Activated T-helper 1 cell treated with anti-CD3 and anti-CD28 coated beads, Interleukin-2, amount 50 U/mL, for 16 hours (primary cell): ENCODE measurements at regions not wholly inside any gene's neighbourhood (a gene's known extent, or its start where the extent isn't known, plus 50 kb on each side); places are given as distances from the start of the nearest gene placed in this dataset.

Source experiments
- DNase-seq, 2 donors: peaks; one replicate each; pipeline ENCODE4 v3.0.0-alpha.2; 2020; ENCODE audit warnings: low read depth in 1 of 2, low spot score in 1 of 2

DNA sequence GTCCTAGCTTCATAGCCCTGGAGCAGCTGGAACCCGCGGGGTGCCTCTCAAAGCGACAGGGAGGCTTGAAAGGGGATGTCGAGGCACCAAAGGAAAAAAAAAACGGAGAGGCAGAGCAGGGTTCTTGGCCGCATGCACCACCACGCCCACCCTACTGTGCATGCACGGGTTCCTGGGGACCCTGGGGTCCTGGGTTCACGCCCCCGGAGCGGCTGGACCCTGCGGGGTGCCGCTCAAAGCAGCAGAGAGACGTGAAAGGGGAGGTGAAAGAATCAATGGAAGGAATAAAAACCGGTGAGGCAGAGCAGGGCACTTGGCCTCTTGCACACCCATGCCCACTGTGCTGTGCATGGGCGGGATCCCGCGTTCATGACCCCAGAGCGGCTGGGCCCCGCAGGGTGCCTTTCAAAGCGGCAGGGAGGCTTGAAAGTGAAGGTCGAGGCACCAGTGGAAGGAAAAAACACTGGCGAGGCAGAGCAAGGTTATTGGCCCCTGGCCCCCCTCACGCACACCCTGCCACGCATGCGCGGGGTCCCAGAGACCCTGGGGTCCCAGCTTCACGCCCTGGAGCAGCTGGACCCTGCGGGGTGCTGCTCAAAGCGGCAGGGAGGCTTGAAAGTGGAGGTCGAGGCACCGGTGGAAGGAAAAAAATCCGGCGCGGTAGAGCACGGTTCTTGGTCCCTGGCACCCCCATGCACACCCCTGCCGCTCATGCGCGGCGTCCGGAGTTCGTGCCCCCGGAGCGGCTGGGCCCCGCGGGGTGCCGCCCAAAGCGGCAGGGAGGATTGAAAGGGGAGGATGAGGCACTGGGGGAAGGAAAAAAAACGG is 318.5 kb downstream of the ALG10 start:
- no peak for DNase-seq

DNA sequence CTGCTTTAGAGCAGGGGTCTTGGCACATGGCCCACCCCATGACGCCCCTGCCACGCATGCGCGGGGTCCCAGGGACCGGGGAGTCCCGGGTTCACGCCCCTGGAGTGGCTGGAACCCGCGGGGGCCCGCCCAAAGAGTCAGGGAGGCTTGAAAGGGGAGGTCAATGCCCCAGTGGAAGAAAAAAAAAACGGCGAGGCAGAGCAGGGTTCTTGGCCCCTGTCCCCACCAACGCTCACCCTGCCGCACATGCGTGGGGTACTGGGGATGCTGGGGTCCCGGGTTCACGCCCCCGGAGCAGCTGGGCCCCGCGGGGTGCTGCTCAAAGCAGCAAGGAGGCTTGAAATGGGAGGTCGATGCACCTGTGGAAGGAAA is 319.1 kb downstream of the ALG10 start:
- DNase-seq, result no peak

DNA sequence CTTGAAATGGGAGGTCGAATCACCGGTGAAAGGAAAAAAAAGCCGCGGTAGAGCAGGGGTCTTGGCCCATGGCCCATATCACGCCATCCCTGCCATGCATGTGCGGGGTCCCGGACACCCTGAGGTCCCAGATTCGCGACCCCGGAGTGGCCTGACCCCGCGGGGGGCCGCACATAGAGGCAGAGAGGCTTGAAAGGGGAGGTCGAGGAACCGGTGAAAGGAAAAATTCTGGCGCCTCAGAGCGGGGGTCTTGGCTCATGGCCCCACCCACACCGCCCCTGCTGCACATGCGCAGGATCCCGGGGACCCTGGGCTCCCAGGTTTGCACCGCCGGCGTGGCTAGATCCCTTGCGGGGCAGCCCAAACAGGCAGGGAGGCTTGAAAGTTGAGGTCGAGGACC is 319.8 kb downstream of the ALG10 start:
- DNase-seq, result no peak

DNA sequence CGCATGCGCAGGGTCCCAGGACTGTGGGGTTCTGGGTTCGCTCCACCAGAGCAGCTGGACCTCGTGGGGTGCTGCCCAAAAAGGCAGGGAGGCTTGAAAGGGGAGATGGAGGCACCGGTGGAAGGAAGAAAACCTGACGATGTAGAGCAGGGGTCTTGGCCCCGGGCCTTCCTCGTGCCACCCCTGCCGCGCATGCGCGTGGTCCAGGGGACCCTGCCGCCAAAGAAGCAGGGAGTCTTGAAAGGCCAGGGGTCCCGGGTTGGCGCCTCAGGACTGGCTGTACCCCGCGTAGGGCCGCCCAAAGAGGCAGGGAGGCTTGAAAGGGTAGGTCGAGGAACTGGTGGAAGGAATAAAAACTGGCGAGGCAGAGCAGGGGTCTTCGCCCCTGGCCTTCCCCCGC is 321.0 kb downstream of the ALG10 start:
- no peak for DNase-seq

DNA sequence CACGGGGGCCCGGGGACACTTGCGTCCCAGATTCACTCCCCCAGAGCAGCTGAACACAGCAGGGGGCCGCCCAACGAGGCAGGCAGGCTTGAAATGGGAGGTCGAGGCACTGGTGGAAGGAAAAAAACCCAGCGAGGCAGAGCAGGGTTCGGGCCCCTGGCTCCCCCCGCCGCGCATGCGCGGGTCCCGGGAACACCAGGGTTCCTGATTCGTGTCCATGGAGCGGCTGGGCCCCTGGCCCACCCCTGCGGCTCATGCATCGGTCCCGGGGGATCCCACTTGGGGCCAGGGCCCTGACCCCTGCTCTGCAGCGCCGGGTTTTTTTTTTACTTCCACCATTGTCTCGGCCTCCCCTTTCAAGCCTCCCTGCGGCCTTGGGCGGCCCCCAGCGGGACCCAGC is 321.5 kb downstream of the ALG10 start:
- DNase-seq, result no peak

DNA sequence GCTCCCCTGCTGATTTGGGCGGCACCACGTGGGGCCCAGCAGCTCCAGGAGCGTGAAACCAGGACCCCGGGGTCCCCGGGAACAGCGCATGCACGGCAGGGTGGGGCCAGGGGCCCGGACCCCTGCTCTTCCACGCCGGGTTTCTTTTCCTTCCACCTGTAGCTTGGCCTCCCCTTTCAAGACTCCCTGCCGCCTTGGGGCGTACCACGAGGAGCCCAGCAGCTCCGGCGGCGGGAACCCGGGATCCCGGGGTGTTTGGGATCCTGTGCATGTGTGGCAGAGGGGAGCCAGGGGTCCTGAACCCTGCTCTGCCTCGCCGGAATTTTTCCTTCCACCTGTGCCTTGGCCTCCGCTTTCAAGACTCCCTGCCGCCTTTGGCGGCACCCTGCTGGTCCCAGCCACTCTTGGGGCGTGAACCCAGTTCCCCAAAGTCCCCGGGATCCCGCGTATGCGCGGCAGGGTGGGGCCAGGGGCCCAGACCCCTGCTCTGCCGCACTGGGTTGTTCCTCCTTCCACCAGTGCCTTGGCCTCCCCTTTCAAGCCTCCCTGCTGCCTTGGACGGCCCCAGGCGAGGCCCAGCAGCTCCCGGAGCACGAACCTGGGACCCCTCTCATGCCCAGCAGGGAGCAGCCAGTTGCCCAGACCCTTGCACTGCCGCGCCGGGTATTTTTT is 322.7 kb downstream of the ALG10 start:
- DNase-seq, result no peak

DNA sequence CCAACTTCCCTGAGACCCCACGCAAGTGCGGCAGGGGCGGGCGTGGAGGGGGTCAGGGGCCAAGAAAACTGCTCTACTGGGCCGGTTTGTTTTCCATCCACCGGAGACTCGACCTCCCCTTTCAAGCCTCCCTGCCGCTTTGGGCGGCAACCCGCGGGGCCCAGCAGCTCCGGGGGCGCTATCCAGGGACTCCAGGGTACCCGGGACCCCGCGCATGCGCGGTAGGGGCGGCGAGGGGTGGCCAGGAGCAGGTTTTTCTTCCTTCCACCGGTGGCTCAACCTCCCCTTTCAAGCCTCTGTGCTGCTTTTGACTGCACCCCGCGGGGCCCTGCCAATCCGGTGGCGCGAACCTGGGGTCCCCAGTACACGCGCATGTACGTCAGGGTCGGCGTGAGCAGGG is 323.5 kb downstream of the ALG10 start:
- no peak for DNase-seq

DNA sequence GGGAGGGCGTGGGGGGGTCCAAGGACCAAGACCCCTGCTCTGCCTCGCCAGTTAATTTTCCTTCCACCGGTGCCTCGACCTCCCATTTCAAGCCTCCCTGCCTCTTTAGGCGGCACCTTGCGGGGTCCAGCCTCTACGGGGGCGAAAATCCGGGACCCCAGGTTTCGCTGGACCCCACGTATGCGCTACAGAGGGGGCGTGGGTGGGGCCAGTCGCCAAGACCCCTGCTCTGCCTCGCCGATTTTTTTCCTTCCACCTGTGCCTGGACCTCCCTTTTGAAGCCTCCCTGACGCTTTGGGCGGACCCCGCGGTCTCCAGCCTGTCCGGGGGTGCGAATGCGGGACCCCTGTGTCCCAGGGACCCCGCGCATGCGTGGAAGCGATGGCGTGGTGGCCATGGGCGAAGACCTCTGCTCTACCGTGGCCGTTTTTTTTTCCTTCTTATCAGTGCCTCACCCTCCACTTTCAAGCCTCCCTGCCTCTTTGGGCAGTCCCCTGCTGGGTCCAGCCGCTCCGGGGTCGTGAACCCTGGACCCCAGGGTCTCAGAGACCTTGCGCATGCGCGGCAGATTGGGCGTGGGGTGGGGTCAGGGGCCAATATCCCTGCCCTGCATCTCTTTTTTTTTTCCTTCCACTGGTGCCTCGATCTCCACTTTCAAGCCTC is 324.2 kb downstream of the ALG10 start:
- no peak for DNase-seq

DNA sequence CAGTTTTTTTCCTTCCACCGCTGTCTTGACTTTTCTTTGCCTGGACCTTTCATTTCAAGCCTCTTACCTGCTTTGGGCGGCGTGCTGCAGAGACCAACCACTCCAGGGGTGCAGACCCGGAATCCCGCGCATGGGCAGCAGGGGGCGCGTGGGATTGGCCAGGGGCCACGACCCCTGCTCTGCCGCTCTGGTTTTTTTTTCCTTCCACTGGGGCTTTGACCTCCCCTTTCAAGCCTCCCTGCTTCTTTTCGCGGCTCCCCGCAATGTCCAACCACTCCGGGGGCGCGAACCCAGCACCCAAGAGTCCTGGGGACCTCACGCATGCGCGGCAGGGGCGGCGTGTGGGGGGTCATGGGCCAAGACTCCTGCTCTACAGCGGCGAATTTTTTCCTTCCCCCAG is 325.1 kb downstream of the ALG10 start:
- no peak for DNase-seq

DNA sequence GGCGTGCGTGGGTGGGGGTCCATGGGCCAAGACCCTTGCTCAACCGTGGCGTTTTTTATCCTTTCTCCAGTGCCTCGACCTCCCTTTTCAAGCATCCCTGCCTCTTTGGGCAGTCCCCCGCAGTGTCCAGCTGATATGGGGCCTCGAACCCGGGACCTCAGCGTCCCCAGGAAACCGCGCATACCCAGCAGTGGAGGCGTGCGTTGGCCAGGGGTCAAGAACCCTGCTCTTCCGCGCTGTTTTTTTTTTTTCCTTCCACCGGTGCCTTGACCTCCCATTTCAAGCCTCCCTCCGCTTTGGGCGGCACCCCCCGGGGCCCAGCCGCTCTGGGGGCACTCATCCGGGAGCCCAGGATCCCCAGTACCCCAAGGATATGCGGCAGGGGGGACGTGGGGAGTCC is 325.8 kb downstream of the ALG10 start:
- no peak for DNase-seq

DNA sequence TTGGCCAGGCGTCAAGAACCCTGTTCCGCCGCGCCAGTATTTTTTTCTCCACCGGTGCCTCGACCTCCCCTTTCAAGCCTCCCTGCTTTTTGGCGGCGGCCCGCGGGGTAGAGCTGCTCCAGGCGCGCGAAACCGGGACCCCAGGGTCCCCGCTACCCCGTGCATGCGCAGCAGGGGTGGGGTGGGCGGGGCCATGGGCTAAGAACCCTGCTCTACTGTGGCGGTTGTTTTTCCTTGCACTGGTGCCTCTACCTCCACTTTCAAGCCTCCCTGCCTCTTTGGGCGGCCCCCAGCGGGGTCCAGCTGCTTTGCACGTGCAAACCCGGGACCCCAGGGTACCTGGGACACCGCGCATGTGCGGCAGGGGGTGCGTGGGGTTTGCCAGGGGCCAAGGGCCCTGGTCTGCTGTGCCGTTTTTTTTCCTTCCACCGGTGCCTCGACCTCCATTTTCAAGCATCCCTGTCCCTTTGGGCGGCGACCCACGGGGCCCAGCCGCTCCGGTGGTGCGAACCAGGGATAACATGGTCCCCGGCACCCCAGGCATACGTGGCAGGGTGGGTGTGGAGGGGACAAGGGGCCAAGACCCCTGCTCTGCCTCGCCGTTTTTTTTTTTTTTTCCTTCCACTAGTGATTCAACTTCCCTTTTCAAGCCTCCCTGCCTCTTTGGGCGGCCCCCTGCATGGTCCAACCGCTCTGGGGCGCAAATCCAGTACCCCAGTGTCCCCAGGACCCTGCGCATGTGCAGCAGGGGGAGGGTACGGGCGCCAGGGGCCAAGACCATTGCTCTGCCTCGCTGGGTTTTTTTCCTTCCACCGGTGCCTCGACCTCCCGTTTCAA is 326.8 kb downstream of the ALG10 start:
- no peak for DNase-seq

DNA sequence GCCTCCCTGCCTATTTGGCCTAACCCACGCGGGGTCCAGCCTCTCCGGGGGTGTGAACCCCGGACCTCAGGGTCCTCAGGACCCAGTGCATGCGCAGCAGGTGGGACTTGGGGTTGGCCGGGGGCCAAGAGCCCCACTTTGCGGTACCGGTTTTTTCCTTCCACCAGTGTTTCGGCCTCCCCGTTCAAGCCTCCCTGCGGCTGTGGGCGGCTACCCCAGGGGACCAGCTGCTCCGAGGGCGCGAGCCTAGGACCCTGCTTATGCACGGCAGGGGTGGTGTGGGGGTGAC is 327.3 kb downstream of the ALG10 start:
- no peak for DNase-seq

DNA sequence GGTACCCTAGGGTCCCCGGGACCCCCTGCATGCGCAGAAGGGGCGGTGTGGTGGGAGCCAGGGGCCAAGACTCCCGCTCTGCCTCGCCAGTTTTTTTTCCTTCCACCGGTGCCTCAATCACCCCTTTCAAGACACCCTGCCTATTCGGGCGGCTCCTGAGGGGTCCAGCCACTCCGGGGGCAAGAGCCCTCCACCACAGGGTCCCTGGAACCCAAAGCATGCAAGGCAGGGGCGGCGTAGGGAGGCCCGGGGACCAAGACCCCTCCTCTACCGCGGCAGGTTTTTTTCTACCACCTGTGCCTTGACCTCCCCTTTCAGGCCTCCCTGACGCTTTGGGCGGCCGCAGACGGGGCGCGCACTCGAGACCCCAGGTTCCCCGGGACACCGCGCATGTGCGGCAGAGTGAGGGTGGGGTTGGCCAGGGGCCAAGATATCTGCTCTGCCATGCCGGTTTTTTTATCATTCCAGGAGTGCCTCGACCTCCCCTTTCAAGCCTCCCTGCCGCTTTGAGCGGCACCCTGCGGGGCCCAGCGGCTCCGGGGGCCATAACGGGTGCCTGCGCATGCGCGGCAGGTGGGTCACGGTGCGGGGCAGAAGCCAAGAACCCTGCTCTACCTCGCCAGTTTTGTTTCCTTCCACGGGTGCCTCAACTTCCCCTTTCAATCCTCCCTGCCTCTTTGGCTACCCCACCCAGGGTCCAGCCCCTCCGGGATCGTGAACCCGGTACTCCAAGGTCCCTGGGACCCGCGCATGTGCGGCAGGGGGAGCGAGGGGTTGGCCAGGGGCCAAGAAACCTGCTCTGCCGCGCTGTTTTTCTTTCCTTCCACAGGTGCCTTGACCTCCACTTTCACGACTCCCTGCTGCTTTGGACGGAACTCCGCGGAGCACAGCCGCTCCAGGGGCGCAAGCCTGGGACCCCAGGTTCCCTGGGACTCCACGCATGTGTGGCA is 328.1 kb downstream of the ALG10 start:
- DNase-seq, result no peak

DNA sequence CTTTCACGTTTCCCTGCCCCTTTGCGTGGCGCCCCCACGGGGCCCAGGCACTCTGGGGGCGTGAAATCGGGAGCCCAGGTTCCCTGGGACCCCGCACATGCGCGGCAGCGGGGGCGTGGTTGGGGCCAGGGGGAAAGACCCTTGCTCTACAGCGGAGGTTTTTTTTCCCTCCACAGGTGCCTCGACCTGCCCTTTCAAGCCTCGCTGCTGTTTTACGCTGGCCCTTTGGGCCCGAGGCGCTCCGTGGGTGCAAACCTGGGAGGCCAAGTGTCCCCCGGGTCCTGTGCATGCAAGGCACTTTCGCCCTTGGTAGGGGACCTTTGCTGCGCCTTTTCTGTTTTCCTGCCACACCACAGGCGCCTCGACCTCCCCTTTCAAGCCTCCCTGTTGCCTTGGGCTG is 329.8 kb downstream of the ALG10 start:
- DNase-seq, result no peak

DNA sequence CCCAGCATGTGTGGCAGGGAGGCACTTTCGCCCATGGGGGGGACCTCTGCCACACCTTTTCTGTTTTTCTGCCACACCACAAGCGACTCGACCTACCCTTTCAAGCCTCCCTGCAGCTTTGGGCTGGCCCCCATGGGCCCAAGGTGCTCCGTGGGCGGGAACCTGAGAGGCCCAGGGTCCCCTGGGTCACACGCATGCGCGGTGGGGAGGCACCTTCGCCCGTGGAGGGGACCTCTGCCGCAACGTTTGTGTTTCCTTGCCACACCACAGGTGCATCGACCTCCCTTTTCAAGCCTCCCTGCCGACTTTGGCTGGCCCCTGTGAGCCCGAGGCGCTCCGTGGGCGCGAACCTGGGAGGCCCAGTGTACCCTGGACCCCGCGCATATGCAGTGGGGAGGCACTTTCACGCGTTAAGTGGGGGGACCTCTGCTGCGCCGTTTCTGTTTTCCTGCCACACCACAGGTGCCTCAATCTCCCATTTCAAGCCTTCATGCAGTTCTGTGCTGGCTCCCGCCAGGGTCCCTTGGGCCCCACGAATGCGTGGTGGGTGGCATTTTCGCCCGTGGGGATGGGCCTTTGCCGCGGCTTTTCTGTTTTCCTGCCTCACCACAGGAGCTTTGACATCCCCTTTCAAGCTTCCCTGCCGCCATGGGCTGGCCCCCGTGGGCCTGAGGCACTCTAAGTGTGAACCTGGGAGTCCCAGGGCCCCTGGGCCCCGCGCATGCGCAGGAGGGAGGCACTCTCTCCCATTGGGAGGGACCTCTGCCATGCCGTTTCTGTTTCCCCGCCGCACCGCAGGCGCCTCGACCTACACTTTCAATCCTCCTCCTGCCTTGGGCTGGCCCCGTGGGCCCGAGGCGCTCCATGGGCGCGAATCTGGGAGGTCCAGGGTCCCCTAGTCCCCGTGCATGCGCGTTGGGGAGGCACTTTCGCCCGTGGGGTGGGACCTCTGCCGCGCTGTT is 332.2 kb downstream of the ALG10 start:
- DNase-seq, result no peak

DNA sequence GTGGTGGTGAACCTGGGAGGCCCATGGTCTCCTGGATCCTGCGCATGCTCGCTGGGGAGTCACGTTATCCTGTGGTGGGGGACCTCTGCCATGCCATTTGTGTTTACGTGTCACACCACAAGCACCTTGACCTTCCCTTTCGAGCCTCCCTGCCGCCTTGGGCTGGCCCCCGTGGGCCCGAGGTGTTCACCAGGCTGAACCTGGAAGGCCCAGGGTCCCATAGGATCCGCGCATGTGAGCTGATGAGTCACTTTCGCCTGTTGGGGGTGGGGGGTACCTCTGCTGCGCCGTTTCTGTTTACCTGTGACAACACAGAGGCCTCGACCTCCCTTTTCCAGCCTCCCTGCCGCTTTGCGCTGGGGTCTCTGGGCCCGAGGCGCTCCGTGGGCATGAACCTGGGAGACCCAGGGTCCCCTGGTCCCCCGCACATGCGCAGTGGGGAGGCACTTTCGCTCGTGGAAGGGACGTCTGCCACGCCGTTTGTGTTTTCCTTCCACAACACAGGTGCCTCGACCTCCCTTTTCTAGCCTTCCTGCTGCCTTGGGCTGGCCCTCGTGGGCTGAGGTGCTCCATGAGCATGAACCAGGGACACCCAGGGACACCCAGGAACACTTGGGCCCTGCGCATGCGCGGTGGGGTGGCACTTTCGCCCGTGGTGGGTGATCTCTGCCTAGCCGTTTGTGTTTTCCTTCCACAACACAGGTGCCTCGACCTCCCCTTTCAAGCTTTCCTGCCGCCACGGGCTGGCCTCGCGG is 334.1 kb downstream of the ALG10 start:
- no peak for DNase-seq

DNA sequence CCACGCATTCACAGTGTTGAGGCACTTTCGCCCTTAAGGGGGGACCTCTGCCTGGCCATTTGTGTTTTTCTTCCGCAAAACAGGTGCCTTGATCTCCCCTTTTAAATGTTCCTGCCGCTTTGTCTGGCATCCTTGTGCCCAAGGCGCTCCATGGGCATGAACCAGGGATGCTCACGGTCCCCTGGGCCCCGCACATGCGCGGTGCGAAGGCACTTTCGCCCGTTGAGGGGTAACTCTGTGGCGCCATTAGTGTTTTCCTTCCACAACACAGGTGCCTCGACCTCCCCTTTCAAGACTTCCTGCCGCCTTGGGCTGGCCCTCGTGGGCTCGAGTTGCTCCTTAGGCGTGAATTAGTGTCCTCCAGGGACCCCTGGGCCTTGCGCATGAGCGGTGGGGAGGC is 335.5 kb downstream of the ALG10 start:
- no peak for DNase-seq

DNA sequence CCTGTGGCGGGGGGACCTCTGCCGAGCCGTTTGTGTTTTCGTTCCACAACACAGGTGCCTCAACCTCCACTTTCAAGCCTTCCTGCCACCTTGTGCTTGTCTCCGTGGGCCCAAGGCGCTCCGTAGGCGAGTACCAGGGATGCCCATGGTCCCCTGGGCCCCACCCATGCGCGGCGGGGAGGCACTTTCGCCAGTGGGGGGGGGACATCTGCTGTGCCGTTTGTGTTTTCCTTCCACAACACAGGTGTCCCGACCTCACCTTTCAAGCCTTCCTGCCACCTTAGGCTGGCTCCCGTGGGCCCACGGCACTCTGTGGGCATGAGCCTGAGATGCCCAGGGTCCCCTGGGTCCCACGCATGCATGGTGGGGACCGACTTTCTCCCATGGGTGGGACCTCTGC is 335.9 kb downstream of the ALG10 start:
- no peak for DNase-seq
